ENCODE measurements at regions not wholly inside any gene's neighbourhood (a gene's known extent, or its start where the extent isn't known, plus 50 kb on each side); places are given as distances from the start of the nearest gene placed in this dataset.

DNA sequence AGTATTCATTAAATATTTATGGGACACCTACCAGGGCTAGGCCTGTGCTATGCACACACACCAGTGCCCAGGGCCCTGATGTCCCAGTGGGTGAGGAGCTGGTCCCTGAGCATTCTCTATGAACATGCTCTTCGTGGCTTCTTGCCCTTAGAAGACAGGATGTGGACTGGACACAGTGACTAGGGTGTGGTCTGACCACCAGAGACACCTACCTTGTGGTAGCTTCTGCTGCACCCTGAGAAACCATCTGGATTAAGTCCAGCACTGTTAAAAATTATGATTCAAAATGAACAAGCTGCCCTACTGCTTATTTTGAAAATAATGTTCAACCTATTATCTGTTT is 112.9 kb upstream of the RPS6KA2 start:
- Histone ChIP-seq H3K27me3 (ENCODE audit: low read length) (no peaks in the 10 kb centered on the region), H3K27ac (ENCODE audit: low read depth, low read length) (no peak overlapping the region), H3K4me3 (ENCODE audit: insufficient read depth, low read length, poor library complexity, severe bottlenecking) (no peak overlapping the region)

DNA sequence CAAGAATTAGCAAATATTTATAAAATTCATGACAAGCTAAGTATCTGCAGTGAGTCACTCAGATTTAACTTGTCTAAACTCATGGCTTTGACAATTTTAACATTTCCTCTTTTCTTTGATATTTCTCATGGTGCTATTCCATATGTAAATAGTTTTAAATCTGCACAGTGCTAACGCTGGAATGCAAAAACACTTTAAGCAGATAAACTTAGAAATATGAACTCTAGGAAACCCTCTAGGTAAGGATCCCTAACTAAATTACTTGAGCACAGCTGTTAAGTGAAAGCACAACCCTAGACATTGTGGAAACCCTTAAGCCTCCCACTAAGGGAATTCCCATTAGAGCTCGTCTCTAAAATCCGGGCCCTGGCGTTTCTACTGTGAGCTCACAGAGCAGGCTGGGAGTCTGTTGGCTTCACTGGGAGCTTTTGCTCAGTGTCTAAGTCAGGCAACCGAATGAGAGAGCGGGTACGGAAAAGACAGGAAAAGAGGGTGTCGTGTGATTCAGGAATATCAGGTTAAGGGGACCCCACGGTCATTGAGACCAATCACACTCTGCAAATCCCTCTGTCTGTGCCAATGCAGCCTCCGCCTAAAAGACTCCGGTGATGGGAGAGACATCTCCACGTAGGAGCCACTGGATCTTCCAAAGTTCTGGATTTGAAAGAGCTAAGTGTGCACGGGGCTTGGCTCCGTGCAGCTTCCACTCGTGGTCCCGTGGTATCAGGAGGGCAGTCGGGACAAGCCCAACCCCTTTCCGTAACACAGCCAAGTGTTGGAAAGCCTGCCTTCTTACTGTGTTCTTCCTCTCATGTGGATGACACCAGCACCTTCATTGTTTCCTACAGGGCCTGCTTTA is 112.3 kb upstream of the RPS6KA2 start:
- TF ChIP-seq, protein P1, sequence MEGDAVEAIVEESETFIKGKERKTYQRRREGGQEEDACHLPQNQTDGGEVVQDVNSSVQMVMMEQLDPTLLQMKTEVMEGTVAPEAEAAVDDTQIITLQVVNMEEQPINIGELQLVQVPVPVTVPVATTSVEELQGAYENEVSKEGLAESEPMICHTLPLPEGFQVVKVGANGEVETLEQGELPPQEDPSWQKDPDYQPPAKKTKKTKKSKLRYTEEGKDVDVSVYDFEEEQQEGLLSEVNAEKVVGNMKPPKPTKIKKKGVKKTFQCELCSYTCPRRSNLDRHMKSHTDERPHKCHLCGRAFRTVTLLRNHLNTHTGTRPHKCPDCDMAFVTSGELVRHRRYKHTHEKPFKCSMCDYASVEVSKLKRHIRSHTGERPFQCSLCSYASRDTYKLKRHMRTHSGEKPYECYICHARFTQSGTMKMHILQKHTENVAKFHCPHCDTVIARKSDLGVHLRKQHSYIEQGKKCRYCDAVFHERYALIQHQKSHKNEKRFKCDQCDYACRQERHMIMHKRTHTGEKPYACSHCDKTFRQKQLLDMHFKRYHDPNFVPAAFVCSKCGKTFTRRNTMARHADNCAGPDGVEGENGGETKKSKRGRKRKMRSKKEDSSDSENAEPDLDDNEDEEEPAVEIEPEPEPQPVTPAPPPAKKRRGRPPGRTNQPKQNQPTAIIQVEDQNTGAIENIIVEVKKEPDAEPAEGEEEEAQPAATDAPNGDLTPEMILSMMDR (IDR thresholded peaks at IDR 0.05; ENCODE audit: insufficient read depth, low read length, poor library complexity, severe bottlenecking) = no peak
- no peak for TF ChIP-seq EZH2phosphoT487 (conservative IDR thresholded peaks at IDR 0.05; ENCODE audit: low read length)
- H3K4me3 ChIP-seq (ENCODE audit: insufficient read depth, low read length, poor library complexity, severe bottlenecking) = no peak overlapping the region
- H3K9ac ChIP-seq (ENCODE audit: low read length) = no peak overlapping the region
- H3K36me3 ChIP-seq (ENCODE audit: low read length) = no peaks in the 10 kb centered on the region
- no peaks in the 10 kb centered on the region for H3K9me2 ChIP-seq (replicated peaks; ENCODE audit: insufficient read depth, low read length)
- no peaks in the 10 kb centered on the region for H3F3A ChIP-seq (ENCODE audit: insufficient read depth)
- no peaks in the 10 kb centered on the region for H4K20me1 ChIP-seq (ENCODE audit: low read depth, low read length)
- H3K9me3 ChIP-seq (ENCODE audit: insufficient read depth, low read length) = no peaks in the 10 kb centered on the region
- no peak overlapping the region for H3K4me2 ChIP-seq (ENCODE audit: low read depth, low read length, poor library complexity, severe bottlenecking)
- H3K27ac ChIP-seq (ENCODE audit: low read depth, low read length) = no peak overlapping the region
- no peaks in the 10 kb centered on the region for H3K27me3 ChIP-seq (ENCODE audit: low read length)
- no peaks in the 10 kb centered on the region for H3K79me2 ChIP-seq (ENCODE audit: insufficient read depth, low read length)
- H2AFZ ChIP-seq (ENCODE audit: low read depth, low read length, severe bottlenecking) = no peak overlapping the region

More for the DNA sequence above, 112.9 kb upstream of the RPS6KA2 start:
- TF ChIP-seq, protein P1 (IDR thresholded peaks at IDR 0.05; ENCODE audit: insufficient read depth, low read length, poor library complexity, severe bottlenecking) = no peak
- no peak for TF ChIP-seq EZH2phosphoT487 (conservative IDR thresholded peaks at IDR 0.05; ENCODE audit: low read length)
- Histone ChIP-seq H2AFZ (ENCODE audit: low read depth, low read length, severe bottlenecking) (no peak overlapping the region), H3K9me2 (replicated peaks; ENCODE audit: insufficient read depth, low read length) (no peaks in the 10 kb centered on the region), H3K9ac (ENCODE audit: low read length) (no peak overlapping the region), H3K4me2 (ENCODE audit: low read depth, low read length, poor library complexity, severe bottlenecking) (no peak overlapping the region), H3K9me3 (ENCODE audit: insufficient read depth, low read length) (no peaks in the 10 kb centered on the region), H3K36me3 (ENCODE audit: low read length) (no peaks in the 10 kb centered on the region), H3F3A (ENCODE audit: insufficient read depth) (no peaks in the 10 kb centered on the region), H4K20me1 (ENCODE audit: low read depth, low read length) (no peaks in the 10 kb centered on the region), H3K79me2 (ENCODE audit: insufficient read depth, low read length) (no peaks in the 10 kb centered on the region)

DNA sequence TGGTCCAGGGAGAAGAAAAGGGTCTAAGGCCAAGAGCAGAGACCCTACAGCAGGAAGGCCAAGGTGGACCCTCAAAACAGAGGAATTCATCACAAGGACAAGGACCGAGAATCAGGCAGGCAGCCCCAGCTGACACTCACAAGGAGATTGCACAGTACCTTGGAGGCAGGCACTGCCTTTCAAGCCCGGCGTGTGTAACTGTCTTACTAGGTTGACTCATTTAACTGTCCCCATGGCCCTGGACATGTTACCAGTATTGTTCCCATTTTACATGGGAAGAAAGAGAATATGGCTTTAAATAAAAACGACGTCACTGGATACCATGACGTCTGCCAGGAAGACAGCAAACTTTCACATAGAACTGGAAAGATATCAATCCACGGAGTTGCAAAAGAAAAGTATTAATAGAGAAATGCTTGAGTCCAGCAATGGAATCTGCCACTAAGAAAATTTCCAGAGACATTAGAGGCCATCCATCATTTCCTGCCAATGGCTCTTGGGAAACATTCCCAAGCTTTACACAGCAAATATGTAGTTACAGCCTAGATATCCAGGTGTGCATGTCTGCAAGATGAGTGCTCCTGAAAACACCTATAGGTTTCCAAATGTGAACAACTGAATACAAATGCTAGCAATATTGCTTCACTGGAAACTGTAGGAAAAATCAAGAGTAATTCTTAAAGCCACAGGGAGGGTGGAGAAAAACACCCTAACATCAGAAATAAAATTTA is 111.5 kb upstream of the RPS6KA2 start:
- Histone ChIP-seq H3K4me3 (ENCODE audit: insufficient read depth, low read length, poor library complexity, severe bottlenecking) (no peak overlapping the region), H4K20me1 (ENCODE audit: low read depth, low read length) (no peaks in the 10 kb centered on the region), H3K79me2 (ENCODE audit: insufficient read depth, low read length) (no peaks in the 10 kb centered on the region), H3K9me3 (ENCODE audit: insufficient read depth, low read length) (no peaks in the 10 kb centered on the region), H3K9me2 (replicated peaks; ENCODE audit: insufficient read depth, low read length) (no peaks in the 10 kb centered on the region), H2AFZ (ENCODE audit: low read depth, low read length, severe bottlenecking) (no peak overlapping the region), H3K27ac (ENCODE audit: low read depth, low read length) (no peak overlapping the region), H3K9ac (ENCODE audit: low read length) (no peak overlapping the region), H3K36me3 (ENCODE audit: low read length) (no peaks in the 10 kb centered on the region), H3K27me3 (ENCODE audit: low read length) (no peaks in the 10 kb centered on the region), H3F3A (ENCODE audit: insufficient read depth) (no peaks in the 10 kb centered on the region), H3K4me2 (ENCODE audit: low read depth, low read length, poor library complexity, severe bottlenecking) (no peak overlapping the region)
- TF ChIP-seq, protein P1 (IDR thresholded peaks at IDR 0.05; ENCODE audit: insufficient read depth, low read length, poor library complexity, severe bottlenecking) = no peak
- TF ChIP-seq EZH2phosphoT487 (conservative IDR thresholded peaks at IDR 0.05; ENCODE audit: low read length) = no peak
